ENCODE measurements at regions not wholly inside any gene's neighbourhood (a gene's known extent, or its start where the extent isn't known, plus 50 kb on each side); places are given as distances from the start of the nearest gene placed in this dataset.
"Not testable (repeated sequence)": the region's sequence is repeated elsewhere in the genome, so short reads cannot be mapped to it uniquely, and the experiment has no call there.

GRCh38 chr16:60541535-60541934 is 1494.7 kb downstream of the CDH8 start:
- DNase-seq (no peak), ATAC-seq (no peak)

- DNase-seq: no peak
- no peak for ATAC-seq
Measured at GRCh38 chr16:60510941-60511340, 1525.3 kb downstream of the CDH8 start.

- ATAC-seq (no peak), DNase-seq (no peak)
Measured at GRCh38 chr16:60510208-60510607, 1526.0 kb downstream of the CDH8 start.

GRCh38 chr16:60491273-60491672 is 1545.0 kb downstream of the CDH8 start:
- DNase-seq (no peak), ATAC-seq (no peak)

GRCh38 chr16:60485872-60486489 is 1550.3 kb downstream of the CDH8 start:
- DNase-seq (no peak), ATAC-seq (no peak)

- ATAC-seq (no peak), DNase-seq (no peak)
Measured at GRCh38 chr16:60484901-60485300, 1551.3 kb downstream of the CDH8 start.

- ATAC-seq (no peak), DNase-seq (no peak)
Measured at GRCh38 chr16:60481591-60481990, 1554.6 kb downstream of the CDH8 start.

GRCh38 chr16:60478810-60479209 is 1557.4 kb downstream of the CDH8 start:
- DNase-seq (no peak), ATAC-seq (no peak)

- ATAC-seq: no peak
- DNase-seq: no peak
Measured at GRCh38 chr16:60463986-60464385, 1572.3 kb downstream of the CDH8 start.

- no peak for ATAC-seq
- no peak for DNase-seq
Measured at GRCh38 chr16:60459463-60459862, 1576.8 kb downstream of the CDH8 start.

GRCh38 chr16:60458255-60458654 is 1578.0 kb downstream of the CDH8 start:
- DNase-seq: no peak
- ATAC-seq: no peak

- ATAC-seq (no peak), DNase-seq (no peak)
Measured at GRCh38 chr16:60452646-60453045, 1583.6 kb downstream of the CDH8 start.

GRCh38 chr16:60438894-60439293 is 1597.3 kb downstream of the CDH8 start:
- ATAC-seq: no peak
- no peak for DNase-seq

- ATAC-seq: no peak
- no peak for DNase-seq
Measured at GRCh38 chr16:60432472-60432871, 1603.8 kb downstream of the CDH8 start.

- ATAC-seq (no peak), DNase-seq (no peak)
Measured at GRCh38 chr16:60419859-60420258, 1616.4 kb downstream of the CDH8 start.

- no peak for ATAC-seq
Measured at GRCh38 chr16:60414613-60415012, 1621.6 kb downstream of the CDH8 start.

GRCh38 chr16:60413969-60414368 is 1622.3 kb downstream of the CDH8 start:
- DNase-seq (no peak), ATAC-seq (no peak)

More at GRCh38 chr16:60414613-60415012, 1621.6 kb downstream of the CDH8 start:
- no peak for DNase-seq

GRCh38 chr16:60407606-60408005 is 1628.6 kb downstream of the CDH8 start:
- ATAC-seq: no peak
- DNase-seq: no peak

GRCh38 chr16:60407034-60407433 is 1629.2 kb downstream of the CDH8 start:
- ATAC-seq (no peak), DNase-seq (no peak)

- DNase-seq: no peak
- ATAC-seq: no peak
Measured at GRCh38 chr16:60405286-60405685, 1631.0 kb downstream of the CDH8 start.

GRCh38 chr16:60404401-60404800 is 1631.8 kb downstream of the CDH8 start:
- ATAC-seq: no peak
- no peak for DNase-seq

- DNase-seq, ATAC-seq: not testable (repeated sequence)
Measured at GRCh38 chr16:60402941-60403340, 1633.3 kb downstream of the CDH8 start.

- ATAC-seq: no peak
- no peak for DNase-seq
Measured at GRCh38 chr16:60392380-60392779, 1643.9 kb downstream of the CDH8 start.

- ATAC-seq: no peak
- DNase-seq: no peak
Measured at GRCh38 chr16:60371591-60371990, 1637.5 kb upstream of the GOT2 start.

- no peak for ATAC-seq
- DNase-seq: no peak
Measured at GRCh38 chr16:60367739-60368138, 1633.6 kb upstream of the GOT2 start.
